Brain microvascular endothelial cell (primary cell): ENCODE measurements at regions not wholly inside any gene's neighbourhood (a gene's known extent, or its start where the extent isn't known, plus 50 kb on each side); places are given as distances from the start of the nearest gene placed in this dataset.
"Not testable (repeated sequence)": the region's sequence is repeated elsewhere in the genome, so short reads cannot be mapped to it uniquely, and the experiment has no call there.

Experiments used
- DNase-seq: peaks from one replicate; pipeline ENCODE4 v3.0.0-alpha.2; 2020
- H3K27ac ChIP-seq: fragments of 250-450 bp; sonication (Bioruptor Pico); 2 replicates; pipeline ENCODE4 v1.5.1; 2020; ENCODE audit warnings: mild to moderate bottlenecking, moderate library complexity
- H3K27me3 ChIP-seq: fragments of 250-450 bp; sonication (Bioruptor Pico); replicated peaks from 2 replicates; pipeline ENCODE4 v1.5.1; 2020; ENCODE audit warnings: mild to moderate bottlenecking
- H3K36me3 ChIP-seq: fragments of 250-450 bp; sonication (Bioruptor Pico); replicated peaks from 2 replicates; pipeline ENCODE4 v1.5.1; 2020; ENCODE audit warnings: mild to moderate bottlenecking
- H3K4me3 ChIP-seq: 2 replicates; pipeline ENCODE4 v1.5.1; 2011; ENCODE audit warnings: low read depth, mild to moderate bottlenecking, control low read depth, low read length, moderate library complexity
- in situ Hi-C: cut with HindIII; loops from 2 replicates; pipeline ENCODE4 v1.10.0; 2017; ENCODE audit warnings: low sequenced_read_pairs, low pct_ligation_motif_present
- TF ChIP-seq, protein P1 (sequence below): IDR thresholded peaks from 2 replicates; pipeline ENCODE4 v1.5.1; 2011; ENCODE audit warnings: low read depth, mild to moderate bottlenecking, moderate library complexity, low read length, control low read depth, inconsistent platforms; ENCODE audit errors: missing control alignments

DNA sequence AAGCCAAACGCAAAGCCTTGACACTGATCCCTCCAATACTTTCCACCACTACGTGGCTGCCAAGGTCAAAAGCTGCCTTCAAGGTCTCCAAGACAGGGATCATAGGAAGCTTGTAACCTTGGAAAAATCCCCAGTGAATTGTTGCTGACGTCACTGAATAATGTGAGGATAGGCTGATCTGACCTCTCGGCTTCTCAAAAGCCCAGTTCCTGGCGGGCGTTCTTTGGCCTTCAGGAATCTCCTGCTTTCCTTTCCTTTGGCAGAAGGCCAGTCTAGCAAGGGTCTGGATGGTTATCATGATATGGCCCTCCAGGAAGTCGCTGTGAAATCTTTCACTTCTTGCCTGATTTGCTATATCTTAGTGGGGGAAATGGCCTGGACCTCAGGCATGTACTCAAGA lies 61.4 kb upstream of the TNFAIP3 start:
- H3K27me3 ChIP-seq, result no peaks in the 10 kb centered on the region
- H3K36me3 ChIP-seq, result no peaks in the 10 kb centered on the region
- no peak overlapping the region for H3K4me3 ChIP-seq
- no peak for DNase-seq
- no peak overlapping the region for H3K27ac ChIP-seq
- in situ Hi-C loops, result no loop called here
- TF ChIP-seq, protein P1, sequence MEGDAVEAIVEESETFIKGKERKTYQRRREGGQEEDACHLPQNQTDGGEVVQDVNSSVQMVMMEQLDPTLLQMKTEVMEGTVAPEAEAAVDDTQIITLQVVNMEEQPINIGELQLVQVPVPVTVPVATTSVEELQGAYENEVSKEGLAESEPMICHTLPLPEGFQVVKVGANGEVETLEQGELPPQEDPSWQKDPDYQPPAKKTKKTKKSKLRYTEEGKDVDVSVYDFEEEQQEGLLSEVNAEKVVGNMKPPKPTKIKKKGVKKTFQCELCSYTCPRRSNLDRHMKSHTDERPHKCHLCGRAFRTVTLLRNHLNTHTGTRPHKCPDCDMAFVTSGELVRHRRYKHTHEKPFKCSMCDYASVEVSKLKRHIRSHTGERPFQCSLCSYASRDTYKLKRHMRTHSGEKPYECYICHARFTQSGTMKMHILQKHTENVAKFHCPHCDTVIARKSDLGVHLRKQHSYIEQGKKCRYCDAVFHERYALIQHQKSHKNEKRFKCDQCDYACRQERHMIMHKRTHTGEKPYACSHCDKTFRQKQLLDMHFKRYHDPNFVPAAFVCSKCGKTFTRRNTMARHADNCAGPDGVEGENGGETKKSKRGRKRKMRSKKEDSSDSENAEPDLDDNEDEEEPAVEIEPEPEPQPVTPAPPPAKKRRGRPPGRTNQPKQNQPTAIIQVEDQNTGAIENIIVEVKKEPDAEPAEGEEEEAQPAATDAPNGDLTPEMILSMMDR, result no peak

DNA sequence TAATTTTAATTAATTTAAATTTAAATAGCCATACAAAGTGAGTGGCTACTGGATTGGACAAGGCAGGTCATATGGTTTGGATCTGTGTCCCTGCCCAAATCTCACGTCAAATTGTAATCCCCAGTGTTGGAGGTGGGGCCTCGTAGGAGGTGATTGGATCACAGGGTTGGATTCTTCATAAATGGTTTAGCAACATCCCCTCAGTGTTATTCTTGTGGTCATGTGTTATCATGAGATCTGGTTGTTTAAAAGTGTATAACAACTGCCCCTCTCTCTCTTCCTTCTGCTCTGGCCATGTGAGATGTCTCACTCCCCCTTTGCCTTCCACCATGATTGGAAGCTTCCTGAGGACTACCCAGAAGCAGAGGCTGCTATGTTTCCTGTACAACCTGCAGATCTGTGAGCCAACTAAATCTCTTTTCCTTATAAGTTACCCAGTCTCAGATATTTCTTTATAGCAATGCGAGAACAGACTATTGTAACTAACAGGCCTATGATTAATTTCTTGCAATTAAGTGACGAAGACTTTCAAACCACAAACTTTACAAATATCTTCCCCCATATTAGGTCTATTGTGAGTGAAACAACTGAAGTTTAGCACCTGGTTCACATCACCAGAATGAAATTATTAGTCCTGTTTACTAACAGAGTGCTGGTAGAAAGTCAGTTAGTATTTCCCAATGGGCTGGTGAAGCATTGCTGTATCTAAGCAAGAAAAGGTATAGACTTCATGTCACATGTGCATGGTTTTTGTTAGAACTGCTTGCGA lies 60.0 kb upstream of the TNFAIP3 start:
- Histone ChIP-seq H3K4me3 (no peak overlapping the region), H3K36me3 (no peaks in the 10 kb centered on the region), H3K27ac (no peak overlapping the region), H3K27me3 (no peaks in the 10 kb centered on the region)
- in situ Hi-C loops, result no loop called here
- DNase-seq, result no peak
- TF ChIP-seq, protein P1, result no peak

DNA sequence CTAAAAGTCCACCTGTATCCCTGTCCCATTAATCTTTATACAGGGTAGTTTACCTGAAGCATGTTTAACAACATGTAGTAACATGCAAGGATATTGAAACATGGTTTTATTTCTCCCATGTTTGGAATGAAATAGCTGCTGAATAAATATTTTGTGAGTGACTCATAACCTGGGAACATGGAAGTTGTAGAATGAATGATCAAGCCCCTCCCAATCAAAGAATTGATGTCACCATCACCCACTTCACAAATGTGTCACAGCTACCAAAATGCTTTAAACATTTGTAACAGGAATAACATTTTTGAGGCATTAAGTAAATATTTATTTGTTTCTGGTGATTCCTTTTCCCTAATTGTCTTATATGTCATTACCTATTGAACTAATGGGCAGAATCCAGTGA lies 58.9 kb upstream of the TNFAIP3 start:
- Histone ChIP-seq H3K27ac (peak overlapping the region; percentile 43), H3K27me3 (no peaks in the 10 kb centered on the region), H3K4me3 (no peak overlapping the region), H3K36me3 (no peaks in the 10 kb centered on the region)
- in situ Hi-C loops, result no loop called here
- peak; percentile 61 for DNase-seq
- TF ChIP-seq, protein P1, result no peak

DNA sequence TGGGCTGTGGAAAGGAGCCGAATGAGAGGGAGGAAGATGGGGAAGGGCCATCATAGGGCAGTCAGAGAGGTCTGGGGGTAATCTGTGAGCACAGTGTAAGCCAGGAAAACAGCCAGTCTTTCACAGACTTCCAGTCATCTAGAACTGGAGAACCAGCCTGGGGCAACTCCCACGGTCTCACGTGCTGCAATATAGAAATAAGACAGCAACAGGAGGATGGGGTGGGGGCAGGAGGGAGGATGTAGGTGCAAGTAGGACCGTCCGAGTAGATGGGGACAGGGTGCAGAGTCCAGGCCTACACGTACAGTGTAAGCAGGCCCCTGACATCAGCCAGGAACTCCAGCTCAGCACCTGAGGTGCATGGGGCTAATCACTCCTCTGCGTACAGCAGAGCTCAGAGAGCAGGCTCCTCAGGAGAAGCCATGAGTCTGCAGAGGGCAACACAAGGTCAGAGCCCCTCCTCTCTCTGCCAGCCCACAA lies 58.2 kb upstream of the TNFAIP3 start:
- no peak for DNase-seq
- in situ Hi-C loops, result no loop called here

DNA sequence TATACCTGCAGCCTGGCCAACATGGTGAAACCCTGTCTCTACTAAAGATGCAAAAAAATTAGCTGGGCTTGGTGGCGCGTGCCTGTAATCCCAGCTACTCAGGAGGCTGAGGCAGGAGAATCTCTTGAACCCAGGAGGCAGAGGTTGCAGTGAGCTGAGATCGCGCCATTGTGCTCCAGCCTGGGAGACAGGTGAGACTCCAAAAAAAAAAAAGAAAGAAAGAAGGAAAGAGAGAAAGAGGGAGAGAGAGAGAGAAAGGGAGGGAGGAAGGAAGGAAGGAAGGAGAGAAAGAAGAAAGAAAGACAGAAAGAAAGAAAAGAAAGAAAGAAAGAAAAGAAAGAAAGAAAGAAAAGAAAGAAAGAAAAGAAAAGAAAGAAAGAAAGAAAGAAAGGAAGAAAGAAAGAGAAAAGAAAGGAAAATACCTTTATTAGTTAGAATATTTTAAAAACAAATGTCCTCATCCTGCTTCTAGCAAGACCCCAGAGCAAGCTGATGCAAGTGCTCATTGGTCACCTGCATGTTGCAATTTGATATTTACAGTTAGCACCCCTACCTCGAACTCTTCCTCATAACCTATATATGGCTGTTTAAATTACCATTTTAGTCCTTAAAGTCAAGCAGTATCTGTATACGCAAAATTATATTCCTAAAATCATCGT lies 57.0 kb upstream of the TNFAIP3 start:
- H3K36me3 ChIP-seq, DNase-seq, H3K4me3 ChIP-seq, H3K27me3 ChIP-seq, H3K27ac ChIP-seq, in situ Hi-C loops: not testable (repeated sequence)

More for the DNA sequence above, 58.2 kb upstream of the TNFAIP3 start:
- no peaks in the 10 kb centered on the region for H3K27me3 ChIP-seq
- no peaks in the 10 kb centered on the region for H3K36me3 ChIP-seq
- peak overlapping the region; percentile 32 for H3K27ac ChIP-seq
- TF ChIP-seq, protein P1, result no peak
- no peak overlapping the region for H3K4me3 ChIP-seq

DNA sequence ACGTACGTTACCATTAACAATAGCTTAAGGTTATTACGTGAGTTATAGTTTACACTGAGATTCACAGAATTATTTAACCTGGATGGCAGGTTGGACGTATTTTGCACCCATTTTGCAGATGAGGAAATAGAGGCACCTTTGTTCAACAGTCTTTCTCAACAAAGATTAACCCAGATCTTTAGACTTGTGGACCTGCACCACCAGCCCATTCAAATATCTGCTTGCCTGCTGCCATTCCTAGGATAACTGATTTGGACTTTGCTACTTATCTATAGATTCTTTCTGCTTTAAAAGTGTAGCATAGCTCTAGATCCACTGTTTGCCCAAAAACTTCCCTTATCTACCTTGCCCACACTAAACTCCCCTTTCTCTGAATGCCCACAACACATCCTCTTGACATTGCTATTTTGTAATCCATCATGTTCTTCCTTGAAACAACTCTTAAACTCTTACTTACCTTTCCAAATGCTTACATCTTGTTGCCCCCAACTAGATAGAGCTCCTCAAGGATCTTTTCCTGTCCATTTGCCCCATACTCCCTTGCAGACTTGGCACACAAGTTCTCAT lies 56.4 kb upstream of the TNFAIP3 start:
- TF ChIP-seq, protein P1, result no peak
- H3K36me3 ChIP-seq, result no peaks in the 10 kb centered on the region
- no peak overlapping the region for H3K4me3 ChIP-seq
- no peak overlapping the region for H3K27ac ChIP-seq
- no peak for DNase-seq
- H3K27me3 ChIP-seq, result no peaks in the 10 kb centered on the region
- in situ Hi-C loops, result no loop called here
